Skeletal muscle cell (primary cell): ENCODE measurements at regions not wholly inside any gene's neighbourhood (a gene's known extent, or its start where the extent isn't known, plus 50 kb on each side); places are given as distances from the start of the nearest gene placed in this dataset.
A peak's percentile ranks its signal among the peaks of the same experiment; 100 is the strongest.

Source experiments
- DNase-seq: peaks from one replicate; pipeline ENCODE4 v3.0.0-alpha.2; 2010; ENCODE audit warnings: low read depth
- H3K4me3 ChIP-seq: 2 replicates; pipeline ENCODE4 v1.5.1; 2011; ENCODE audit warnings: low read depth, mild to moderate bottlenecking, control low read depth, low read length, moderate library complexity

- DNase-seq: no peak
- H3K4me3 ChIP-seq: no peak overlapping the region
Observed at GRCh38 chr3:147958754-147959153, 549.6 kb downstream of the ZIC1 start.

GRCh38 chr3:147960786-147961185 is 551.6 kb downstream of the ZIC1 start:
- DNase-seq: no peak
- no peak overlapping the region for H3K4me3 ChIP-seq

- DNase-seq: no peak
- H3K4me3 ChIP-seq: no peak overlapping the region
Observed at GRCh38 chr3:147962408-147963164, 553.4 kb downstream of the ZIC1 start.

- H3K4me3 ChIP-seq: no peak overlapping the region
- DNase-seq: no peak
Observed at GRCh38 chr3:147963711-147964110, 554.5 kb downstream of the ZIC1 start.

GRCh38 chr3:147975165-147975564 is 566.0 kb downstream of the ZIC1 start:
- no peak for DNase-seq

GRCh38 chr3:147977001-147977400 is 567.8 kb downstream of the ZIC1 start:
- DNase-seq: no peak
- no peak overlapping the region for H3K4me3 ChIP-seq

More at GRCh38 chr3:147975165-147975564, 566.0 kb downstream of the ZIC1 start:
- no peak overlapping the region for H3K4me3 ChIP-seq

GRCh38 chr3:147987549-147987948 is 578.4 kb downstream of the ZIC1 start:
- H3K4me3 ChIP-seq: no peak overlapping the region
- no peak for DNase-seq

- H3K4me3 ChIP-seq: no peak overlapping the region
- DNase-seq: no peak
Observed at GRCh38 chr3:147989344-147989743, 580.2 kb downstream of the ZIC1 start.

- DNase-seq: no peak
- no peak overlapping the region for H3K4me3 ChIP-seq
Observed at GRCh38 chr3:148002705-148003205, 593.6 kb downstream of the ZIC1 start.

- H3K4me3 ChIP-seq: no peak overlapping the region
- no peak for DNase-seq
Observed at GRCh38 chr3:148004331-148004730, 595.2 kb downstream of the ZIC1 start.

GRCh38 chr3:148005456-148005855 is 596.3 kb downstream of the ZIC1 start:
- no peak overlapping the region for H3K4me3 ChIP-seq
- DNase-seq: no peak

- no peak overlapping the region for H3K4me3 ChIP-seq
- peak; percentile 36 for DNase-seq
Observed at GRCh38 chr3:148006508-148006907, 597.3 kb downstream of the ZIC1 start.

- DNase-seq: no peak
- no peak overlapping the region for H3K4me3 ChIP-seq
Observed at GRCh38 chr3:148008591-148008990, 599.4 kb downstream of the ZIC1 start.

GRCh38 chr3:148020861-148021260 is 611.7 kb downstream of the ZIC1 start:
- no peak overlapping the region for H3K4me3 ChIP-seq

GRCh38 chr3:148021381-148021780 is 612.2 kb downstream of the ZIC1 start:
- DNase-seq: no peak
- no peak overlapping the region for H3K4me3 ChIP-seq

More at GRCh38 chr3:148020861-148021260, 611.7 kb downstream of the ZIC1 start:
- no peak for DNase-seq

- H3K4me3 ChIP-seq: no peak overlapping the region
- peak; percentile 57 for DNase-seq
Observed at GRCh38 chr3:148023994-148024393, 614.8 kb downstream of the ZIC1 start.

- DNase-seq: no peak
- H3K4me3 ChIP-seq: no peak overlapping the region
Observed at GRCh38 chr3:148026009-148026588, 616.9 kb downstream of the ZIC1 start.

GRCh38 chr3:148030975-148031374 is 621.8 kb downstream of the ZIC1 start:
- H3K4me3 ChIP-seq: no peak overlapping the region
- no peak for DNase-seq

GRCh38 chr3:148034353-148034752 is 625.2 kb downstream of the ZIC1 start:
- H3K4me3 ChIP-seq: no peak overlapping the region
- no peak for DNase-seq

GRCh38 chr3:148036331-148036876 is 627.2 kb downstream of the ZIC1 start:
- DNase-seq: no peak
- H3K4me3 ChIP-seq: no peak overlapping the region
